ENCODE measurements at regions not wholly inside any gene's neighbourhood (a gene's known extent, or its start where the extent isn't known, plus 50 kb on each side); places are given as distances from the start of the nearest gene placed in this dataset.

GRCh38 chr1:87842156-87842555 lies 513.5 kb downstream of the LMO4 start:
- Histone ChIP-seq H3K4me3 (ENCODE audit: low read depth, low read length, poor library complexity, severe bottlenecking) (no peak overlapping the region), H4K20me1 (ENCODE audit: insufficient read depth, low read length) (no peaks in the 10 kb centered on the region), H3K4me2 (ENCODE audit: low read length) (no peak overlapping the region), H3K27ac (ENCODE audit: low read depth, low read length, poor library complexity, severe bottlenecking) (no peak overlapping the region), H3K27me3 (ENCODE audit: insufficient read depth, low read length) (no peaks in the 10 kb centered on the region), H3F3A (ENCODE audit: insufficient read depth, low read length) (no peaks in the 10 kb centered on the region), H3K9ac (ENCODE audit: low read length) (no peak overlapping the region), H3K9me2 (ENCODE audit: low read depth, low read length) (no peaks in the 10 kb centered on the region), H3K4me1 (ENCODE audit: insufficient read depth, low read length, severe bottlenecking) (no peaks in the 10 kb centered on the region), H2AFZ (ENCODE audit: low read length) (no peak overlapping the region), H3K79me2 (ENCODE audit: insufficient read depth, low read length) (no peaks in the 10 kb centered on the region), H3K36me3 (ENCODE audit: insufficient read depth, low read length) (no peaks in the 10 kb centered on the region), H3K9me3 (ENCODE audit: low read length) (no peaks in the 10 kb centered on the region)
- TF ChIP-seq CTCF (IDR thresholded peaks at IDR 0.05; ENCODE audit: low read length) (no peak), EZH2 (IDR thresholded peaks at IDR 0.05; ENCODE audit: borderline replicate concordance, low read length) (no peak)

GRCh38 chr1:87844251-87844650 lies 515.6 kb downstream of the LMO4 start:
- Histone ChIP-seq H3K9ac (ENCODE audit: low read length) (no peak overlapping the region), H3K79me2 (ENCODE audit: insufficient read depth, low read length) (no peaks in the 10 kb centered on the region), H3K36me3 (ENCODE audit: insufficient read depth, low read length) (no peaks in the 10 kb centered on the region), H3K4me2 (ENCODE audit: low read length) (no peak overlapping the region), H3K27ac (ENCODE audit: low read depth, low read length, poor library complexity, severe bottlenecking) (no peak overlapping the region), H2AFZ (ENCODE audit: low read length) (no peak overlapping the region), H3F3A (ENCODE audit: insufficient read depth, low read length) (no peaks in the 10 kb centered on the region), H4K20me1 (ENCODE audit: insufficient read depth, low read length) (no peaks in the 10 kb centered on the region), H3K4me3 (ENCODE audit: low read depth, low read length, poor library complexity, severe bottlenecking) (no peak overlapping the region), H3K9me2 (ENCODE audit: low read depth, low read length) (no peaks in the 10 kb centered on the region), H3K4me1 (ENCODE audit: insufficient read depth, low read length, severe bottlenecking) (no peaks in the 10 kb centered on the region), H3K9me3 (ENCODE audit: low read length) (no peaks in the 10 kb centered on the region), H3K27me3 (ENCODE audit: insufficient read depth, low read length) (no peaks in the 10 kb centered on the region)
- no peak for TF ChIP-seq EZH2 (IDR thresholded peaks at IDR 0.05; ENCODE audit: borderline replicate concordance, low read length)
- TF ChIP-seq CTCF (IDR thresholded peaks at IDR 0.05; ENCODE audit: low read length), result no peak

GRCh38 chr1:87851490-87851889 lies 522.8 kb downstream of the LMO4 start:
- H3F3A ChIP-seq (ENCODE audit: insufficient read depth, low read length), result no peaks in the 10 kb centered on the region
- H3K9me3 ChIP-seq (ENCODE audit: low read length), result no peaks in the 10 kb centered on the region
- H2AFZ ChIP-seq (ENCODE audit: low read length), result no peak overlapping the region
- no peaks in the 10 kb centered on the region for H3K9me2 ChIP-seq (ENCODE audit: low read depth, low read length)
- H3K79me2 ChIP-seq (ENCODE audit: insufficient read depth, low read length), result no peaks in the 10 kb centered on the region
- H3K9ac ChIP-seq (ENCODE audit: low read length), result no peak overlapping the region
- no peak overlapping the region for H3K27ac ChIP-seq (ENCODE audit: low read depth, low read length, poor library complexity, severe bottlenecking)
- H3K4me2 ChIP-seq (ENCODE audit: low read length), result no peak overlapping the region
- H3K4me3 ChIP-seq (ENCODE audit: low read depth, low read length, poor library complexity, severe bottlenecking), result no peak overlapping the region
- no peaks in the 10 kb centered on the region for H3K4me1 ChIP-seq (ENCODE audit: insufficient read depth, low read length, severe bottlenecking)
- H3K27me3 ChIP-seq (ENCODE audit: insufficient read depth, low read length), result no peaks in the 10 kb centered on the region
- H3K36me3 ChIP-seq (ENCODE audit: insufficient read depth, low read length), result no peaks in the 10 kb centered on the region
- no peaks in the 10 kb centered on the region for H4K20me1 ChIP-seq (ENCODE audit: insufficient read depth, low read length)
- TF ChIP-seq CTCF (IDR thresholded peaks at IDR 0.05; ENCODE audit: low read length) (no peak), EZH2 (IDR thresholded peaks at IDR 0.05; ENCODE audit: borderline replicate concordance, low read length) (no peak)

Data from OCI-LY1 (cell line).